ENCODE measurements at regions not wholly inside any gene's neighbourhood (a gene's known extent, or its start where the extent isn't known, plus 50 kb on each side); places are given as distances from the start of the nearest gene placed in this dataset.

DNA sequence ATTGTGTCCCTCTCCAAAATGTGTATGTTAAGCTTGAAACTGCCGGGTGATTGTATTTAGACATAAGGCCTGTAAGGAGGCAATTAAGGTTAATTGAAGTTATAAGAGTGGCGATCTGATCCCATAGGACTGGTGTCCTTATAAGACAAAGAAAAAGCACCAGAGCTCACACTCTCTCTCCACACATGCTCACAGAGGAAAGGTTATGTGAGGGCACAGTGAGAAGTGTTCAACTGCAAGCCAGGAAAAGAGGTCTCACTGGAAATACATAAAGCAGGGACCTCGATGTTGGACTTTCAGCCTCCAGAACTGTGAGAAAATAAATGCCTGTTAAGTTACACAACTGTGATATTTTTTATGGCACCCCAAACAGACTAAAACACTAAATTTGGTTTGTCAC is 1233.8 kb upstream of the CNTN5 start:
- TF ChIP-seq STAT3 (IDR thresholded peaks at IDR 0.05; ENCODE audit: low read depth, low read length) (no peak), SREBF2 (IDR thresholded peaks at IDR 0.05; ENCODE audit: low read length) (no peak)
- TF ChIP-seq, protein P1, sequence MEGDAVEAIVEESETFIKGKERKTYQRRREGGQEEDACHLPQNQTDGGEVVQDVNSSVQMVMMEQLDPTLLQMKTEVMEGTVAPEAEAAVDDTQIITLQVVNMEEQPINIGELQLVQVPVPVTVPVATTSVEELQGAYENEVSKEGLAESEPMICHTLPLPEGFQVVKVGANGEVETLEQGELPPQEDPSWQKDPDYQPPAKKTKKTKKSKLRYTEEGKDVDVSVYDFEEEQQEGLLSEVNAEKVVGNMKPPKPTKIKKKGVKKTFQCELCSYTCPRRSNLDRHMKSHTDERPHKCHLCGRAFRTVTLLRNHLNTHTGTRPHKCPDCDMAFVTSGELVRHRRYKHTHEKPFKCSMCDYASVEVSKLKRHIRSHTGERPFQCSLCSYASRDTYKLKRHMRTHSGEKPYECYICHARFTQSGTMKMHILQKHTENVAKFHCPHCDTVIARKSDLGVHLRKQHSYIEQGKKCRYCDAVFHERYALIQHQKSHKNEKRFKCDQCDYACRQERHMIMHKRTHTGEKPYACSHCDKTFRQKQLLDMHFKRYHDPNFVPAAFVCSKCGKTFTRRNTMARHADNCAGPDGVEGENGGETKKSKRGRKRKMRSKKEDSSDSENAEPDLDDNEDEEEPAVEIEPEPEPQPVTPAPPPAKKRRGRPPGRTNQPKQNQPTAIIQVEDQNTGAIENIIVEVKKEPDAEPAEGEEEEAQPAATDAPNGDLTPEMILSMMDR (IDR thresholded peaks at IDR 0.05 in 2 of 3, conservative IDR thresholded peaks at IDR 0.05 in 1 of 3; ENCODE audit: control insufficient read depth in 2 of 3, extremely low read depth in 1 of 3, insufficient read depth in 1 of 3, low read depth in 3 of 3, low read length in 3 of 3): no peak

Measured in GM12878 (cell line).